NT2/D1 (cell line): ENCODE measurements at regions not wholly inside any gene's neighbourhood (a gene's known extent, or its start where the extent isn't known, plus 50 kb on each side); places are given as distances from the start of the nearest gene placed in this dataset.

Experiments used
- SUZ12 ChIP-seq: IDR thresholded peaks from 2 replicates; pipeline ENCODE4 v1.6.1; 2011; ENCODE audit not compliant: insufficient read length, insufficient read depth; ENCODE audit errors: extremely low read depth
- YY1 ChIP-seq: IDR thresholded peaks from 2 replicates; pipeline ENCODE4 v1.6.1; 2011; ENCODE audit not compliant: insufficient read length, insufficient read depth

GRCh38 chr13:75050419-75051046 is 431.4 kb downstream of the TBC1D4 start:
- TF ChIP-seq YY1 = no peak
- TF ChIP-seq SUZ12 = no peak
